GM12875 (cell line): ENCODE measurements at regions not wholly inside any gene's neighbourhood (a gene's known extent, or its start where the extent isn't known, plus 50 kb on each side); places are given as distances from the start of the nearest gene placed in this dataset.

ENCODE experiments used
- H3K4me3 ChIP-seq: one replicate; pipeline ENCODE4 v1.5.1; 2011; ENCODE audit warnings: low read depth, low read length, control low read depth
- TF ChIP-seq, protein P1 (sequence below): IDR thresholded peaks from 2 replicates; pipeline ENCODE4 v1.5.1; 2011; ENCODE audit warnings: low read depth, mild to moderate bottlenecking, control low read depth, inconsistent platforms, low read length, moderate library complexity, borderline replicate concordance; ENCODE audit not compliant: insufficient read depth

DNA sequence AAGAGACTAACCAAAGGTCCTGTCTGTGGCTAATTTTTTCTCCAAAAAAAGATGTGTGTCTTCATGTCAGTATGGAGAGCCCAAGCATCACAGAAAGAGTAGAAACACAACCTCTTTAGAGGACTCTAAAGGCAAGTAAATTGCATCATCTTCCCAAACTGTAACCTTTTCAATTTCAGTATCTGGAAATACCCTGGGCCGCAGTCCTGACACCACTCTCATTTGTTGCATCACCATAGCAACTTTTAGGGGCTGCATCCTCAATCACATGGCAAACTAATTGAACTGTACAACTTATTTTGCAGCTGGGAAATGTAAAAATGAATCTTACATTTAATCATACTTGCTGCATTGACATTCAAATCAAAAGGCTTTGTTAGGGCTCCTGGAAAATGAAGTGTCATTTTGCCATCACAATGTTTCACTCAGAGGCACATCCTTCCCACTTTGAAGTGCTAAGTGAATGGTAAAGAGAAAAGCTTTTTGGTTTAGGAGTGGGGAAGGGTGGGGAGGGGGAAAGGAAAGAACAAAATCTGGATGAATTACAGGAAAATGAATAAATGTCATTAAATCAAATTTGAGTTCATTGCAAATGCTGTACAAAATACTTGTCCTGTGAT is 60.6 kb upstream of the GRIA1 start:
- no peak overlapping the region for H3K4me3 ChIP-seq
- TF ChIP-seq, protein P1, sequence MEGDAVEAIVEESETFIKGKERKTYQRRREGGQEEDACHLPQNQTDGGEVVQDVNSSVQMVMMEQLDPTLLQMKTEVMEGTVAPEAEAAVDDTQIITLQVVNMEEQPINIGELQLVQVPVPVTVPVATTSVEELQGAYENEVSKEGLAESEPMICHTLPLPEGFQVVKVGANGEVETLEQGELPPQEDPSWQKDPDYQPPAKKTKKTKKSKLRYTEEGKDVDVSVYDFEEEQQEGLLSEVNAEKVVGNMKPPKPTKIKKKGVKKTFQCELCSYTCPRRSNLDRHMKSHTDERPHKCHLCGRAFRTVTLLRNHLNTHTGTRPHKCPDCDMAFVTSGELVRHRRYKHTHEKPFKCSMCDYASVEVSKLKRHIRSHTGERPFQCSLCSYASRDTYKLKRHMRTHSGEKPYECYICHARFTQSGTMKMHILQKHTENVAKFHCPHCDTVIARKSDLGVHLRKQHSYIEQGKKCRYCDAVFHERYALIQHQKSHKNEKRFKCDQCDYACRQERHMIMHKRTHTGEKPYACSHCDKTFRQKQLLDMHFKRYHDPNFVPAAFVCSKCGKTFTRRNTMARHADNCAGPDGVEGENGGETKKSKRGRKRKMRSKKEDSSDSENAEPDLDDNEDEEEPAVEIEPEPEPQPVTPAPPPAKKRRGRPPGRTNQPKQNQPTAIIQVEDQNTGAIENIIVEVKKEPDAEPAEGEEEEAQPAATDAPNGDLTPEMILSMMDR = no peak

DNA sequence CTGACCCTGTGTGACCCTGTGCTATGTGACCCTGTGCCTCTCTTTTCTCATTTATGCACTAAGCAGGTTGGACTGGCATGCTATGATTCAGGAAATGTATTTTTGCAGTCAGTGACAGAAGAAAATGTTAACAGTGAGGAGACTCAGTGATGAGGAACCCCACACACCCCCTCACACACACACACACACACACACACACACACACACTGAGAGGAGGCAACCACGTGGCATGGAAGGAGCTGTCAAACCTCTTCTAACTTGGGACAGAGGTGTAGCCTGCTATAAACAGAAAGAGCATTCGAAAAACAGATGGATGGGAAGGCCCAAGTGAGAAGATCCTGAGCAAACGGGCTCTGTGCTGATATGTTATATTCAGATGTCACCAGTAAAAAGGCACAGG is 57.9 kb upstream of the GRIA1 start:
- TF ChIP-seq, protein P1 = no peak
- H3K4me3 ChIP-seq = no peak overlapping the region

DNA sequence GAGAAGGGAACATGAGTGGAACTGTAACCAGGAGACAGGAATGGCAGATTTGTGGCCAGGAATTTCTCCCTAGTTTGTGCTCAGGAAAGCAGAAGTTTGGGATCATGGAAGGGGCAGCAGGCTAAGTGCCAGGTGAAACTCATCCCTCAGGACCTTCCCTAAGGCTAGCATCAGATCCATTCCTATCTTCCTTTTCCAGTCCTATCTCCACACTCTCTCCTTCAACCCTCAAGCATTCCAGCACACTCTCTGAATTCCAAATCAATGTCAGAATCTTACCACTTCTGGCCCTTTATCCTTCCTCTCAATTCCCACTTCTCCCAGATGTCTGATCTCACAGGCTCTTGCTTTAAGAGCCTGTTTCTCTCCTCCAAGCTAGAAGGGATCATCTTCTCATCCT is 53.2 kb upstream of the GRIA1 start:
- TF ChIP-seq, protein P1 = no peak
- no peak overlapping the region for H3K4me3 ChIP-seq

DNA sequence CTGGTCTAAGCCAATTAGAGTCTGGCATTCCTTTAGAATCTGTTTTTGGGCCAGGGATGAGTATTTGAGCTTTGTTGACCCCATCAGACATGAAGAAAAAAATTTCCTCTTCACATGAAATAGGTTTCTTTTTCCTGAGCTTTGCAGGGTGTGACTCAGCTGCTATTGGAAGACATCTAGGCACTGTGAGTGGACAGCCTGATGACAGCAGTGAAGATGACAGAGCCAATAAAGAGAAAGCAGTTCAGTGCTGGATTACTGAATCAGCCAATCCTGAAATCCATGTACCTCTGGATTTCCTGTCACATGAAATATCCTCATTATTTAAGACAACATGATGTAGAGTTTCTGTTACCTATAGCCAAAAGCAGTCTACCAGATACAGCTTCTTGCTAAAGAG is 51.3 kb upstream of the GRIA1 start:
- no peak overlapping the region for H3K4me3 ChIP-seq
- TF ChIP-seq, protein P1 = no peak
